ENCODE measurements at regions not wholly inside any gene's neighbourhood (a gene's known extent, or its start where the extent isn't known, plus 50 kb on each side); places are given as distances from the start of the nearest gene placed in this dataset.

GRCh38 chr13:58630794-58631193 is 999.2 kb downstream of the PCDH17 start:
- H3K4me2 ChIP-seq: no peak overlapping the region
- H3K27ac ChIP-seq: no peak overlapping the region

GRCh38 chr13:58633226-58633625 is 1001.7 kb downstream of the PCDH17 start:
- H3K27me3 ChIP-seq: no peaks in the 10 kb centered on the region
- 71% methylated on average over 3 of the region's 3 CpGs for WGBS (ENCODE audit: low lambda C conversion rate, missing lambda C conversion rate)

More at GRCh38 chr13:58630794-58631193, 999.2 kb downstream of the PCDH17 start:
- TF ChIP-seq CTCF (IDR thresholded peaks at IDR 0.05; ENCODE audit: poor library complexity): no peak
- no peak for TF ChIP-seq EZH2 (IDR thresholded peaks at IDR 0.05; ENCODE audit: borderline replicate concordance)
- no peak for TF ChIP-seq EZH2phosphoT487 (IDR thresholded peaks at IDR 0.05; ENCODE audit: low read depth, severe bottlenecking, unreplicated experiment)
- Histone ChIP-seq H3K9me2 (replicated peaks; ENCODE audit: insufficient read depth) (no peaks in the 10 kb centered on the region), H2AFZ (no peak overlapping the region), H3K9me3 (ENCODE audit: low read depth) (no peaks in the 10 kb centered on the region), H3K4me3 (no peak overlapping the region), H3K27me3 (no peaks in the 10 kb centered on the region), H3K36me3 (replicated peaks; ENCODE audit: insufficient read depth, low read depth) (no peaks in the 10 kb centered on the region), H3K79me2 (no peaks in the 10 kb centered on the region), H3K4me1 (ENCODE audit: insufficient read depth) (no peaks in the 10 kb centered on the region), H4K20me1 (ENCODE audit: insufficient read depth, poor library complexity, severe bottlenecking) (no peaks in the 10 kb centered on the region)
- DNase-seq (ENCODE audit: low spot score): no peak
- WGBS (ENCODE audit: low lambda C conversion rate, missing lambda C conversion rate): 92% methylated on average over 1 of the region's 1 CpG

DNA sequence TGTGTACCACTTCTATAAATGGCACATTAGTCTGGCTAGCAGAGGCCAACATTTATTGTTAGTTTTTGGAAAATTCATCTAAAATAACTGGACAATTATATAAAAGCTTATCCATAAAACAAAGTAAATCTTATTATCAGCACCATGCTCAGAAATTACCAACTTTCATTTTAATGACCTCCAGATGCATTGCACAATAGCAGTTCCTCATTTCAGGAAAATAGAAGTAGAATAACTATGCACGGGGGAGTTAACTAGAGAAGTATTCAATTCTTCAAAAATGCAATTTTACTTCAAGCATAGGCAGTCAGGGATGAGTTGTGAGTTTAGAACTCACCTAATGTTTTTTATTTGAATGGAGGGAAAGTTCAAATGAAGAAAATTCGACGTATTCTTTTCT is 1023.5 kb downstream of the PCDH17 start:
- H4K20me1 ChIP-seq (ENCODE audit: insufficient read depth, poor library complexity, severe bottlenecking): no peaks in the 10 kb centered on the region
- TF ChIP-seq EZH2phosphoT487 (IDR thresholded peaks at IDR 0.05; ENCODE audit: low read depth, severe bottlenecking, unreplicated experiment) (no peak), CTCF (IDR thresholded peaks at IDR 0.05; ENCODE audit: poor library complexity) (no peak), EZH2 (IDR thresholded peaks at IDR 0.05; ENCODE audit: borderline replicate concordance) (no peak)
- H3K4me3 ChIP-seq: no peak overlapping the region
- no peak overlapping the region for H3K4me2 ChIP-seq
- WGBS (ENCODE audit: low lambda C conversion rate, missing lambda C conversion rate): 84% methylated on average over 3 of the region's 3 CpGs
- no peaks in the 10 kb centered on the region for H3K36me3 ChIP-seq (replicated peaks; ENCODE audit: insufficient read depth, low read depth)
- H3K4me1 ChIP-seq (ENCODE audit: insufficient read depth): no peaks in the 10 kb centered on the region
- no peaks in the 10 kb centered on the region for H3K79me2 ChIP-seq
- no peaks in the 10 kb centered on the region for H3K9me2 ChIP-seq (replicated peaks; ENCODE audit: insufficient read depth)
- DNase-seq (ENCODE audit: low spot score): no peak
- no peaks in the 10 kb centered on the region for H3K9me3 ChIP-seq (ENCODE audit: low read depth)
- no peak overlapping the region for H3K27ac ChIP-seq
- no peaks in the 10 kb centered on the region for H3K27me3 ChIP-seq
- no peak overlapping the region for H2AFZ ChIP-seq

More at GRCh38 chr13:58633226-58633625, 1001.7 kb downstream of the PCDH17 start:
- Histone ChIP-seq H3K9me2 (replicated peaks; ENCODE audit: insufficient read depth) (no peaks in the 10 kb centered on the region), H3K4me1 (ENCODE audit: insufficient read depth) (no peaks in the 10 kb centered on the region), H3K27ac (no peak overlapping the region), H2AFZ (no peak overlapping the region), H3K79me2 (no peaks in the 10 kb centered on the region), H4K20me1 (ENCODE audit: insufficient read depth, poor library complexity, severe bottlenecking) (no peaks in the 10 kb centered on the region), H3K4me3 (no peak overlapping the region), H3K36me3 (replicated peaks; ENCODE audit: insufficient read depth, low read depth) (no peaks in the 10 kb centered on the region), H3K4me2 (no peak overlapping the region), H3K9me3 (ENCODE audit: low read depth) (no peaks in the 10 kb centered on the region)
- no peak for DNase-seq (ENCODE audit: low spot score)
- no peak for TF ChIP-seq EZH2 (IDR thresholded peaks at IDR 0.05; ENCODE audit: borderline replicate concordance)
- no peak for TF ChIP-seq CTCF (IDR thresholded peaks at IDR 0.05; ENCODE audit: poor library complexity)
- no peak for TF ChIP-seq EZH2phosphoT487 (IDR thresholded peaks at IDR 0.05; ENCODE audit: low read depth, severe bottlenecking, unreplicated experiment)

- no peak overlapping the region for H3K4me2 ChIP-seq
- H2AFZ ChIP-seq: no peak overlapping the region
- no peak overlapping the region for H3K4me3 ChIP-seq
- no peak for DNase-seq (ENCODE audit: low spot score)
- no peaks in the 10 kb centered on the region for H4K20me1 ChIP-seq (ENCODE audit: insufficient read depth, poor library complexity, severe bottlenecking)
- no peaks in the 10 kb centered on the region for H3K9me3 ChIP-seq (ENCODE audit: low read depth)
- H3K27me3 ChIP-seq: no peaks in the 10 kb centered on the region
- H3K36me3 ChIP-seq (replicated peaks; ENCODE audit: insufficient read depth, low read depth): no peaks in the 10 kb centered on the region
- H3K79me2 ChIP-seq: no peaks in the 10 kb centered on the region
- no peaks in the 10 kb centered on the region for H3K9me2 ChIP-seq (replicated peaks; ENCODE audit: insufficient read depth)
- no peak overlapping the region for H3K27ac ChIP-seq
- H3K4me1 ChIP-seq (ENCODE audit: insufficient read depth): no peaks in the 10 kb centered on the region
- no peak for TF ChIP-seq EZH2phosphoT487 (IDR thresholded peaks at IDR 0.05; ENCODE audit: low read depth, severe bottlenecking, unreplicated experiment)
- no peak for TF ChIP-seq CTCF (IDR thresholded peaks at IDR 0.05; ENCODE audit: poor library complexity)
- TF ChIP-seq EZH2 (IDR thresholded peaks at IDR 0.05; ENCODE audit: borderline replicate concordance): no peak
Measured at GRCh38 chr13:58660826-58661225, 1029.3 kb downstream of the PCDH17 start.

Measured in hepatocyte (in vitro differentiated cells).